ENCODE measurements at regions not wholly inside any gene's neighbourhood (a gene's known extent, or its start where the extent isn't known, plus 50 kb on each side); places are given as distances from the start of the nearest gene placed in this dataset.

DNA sequence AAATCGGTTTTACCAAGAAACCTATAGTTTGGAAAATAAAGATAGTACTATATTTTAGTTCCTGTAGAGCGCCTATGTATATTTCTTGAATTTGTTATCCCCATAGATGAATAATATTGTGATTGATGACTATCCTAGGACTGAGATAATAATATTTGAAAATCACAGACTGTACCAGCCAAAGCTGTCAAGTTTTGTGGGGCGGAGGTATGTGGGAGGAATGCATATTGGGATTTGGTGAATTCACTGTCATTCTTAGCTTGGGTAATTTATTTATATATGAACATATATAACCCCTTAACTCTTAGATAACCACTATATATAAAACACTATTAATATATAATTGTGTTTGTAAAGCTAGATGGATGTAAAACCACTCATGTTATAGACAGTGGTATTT, 205.5 kb upstream of the ARSJ start:
- H3K4me3 ChIP-seq (ENCODE audit: low read depth, low read length), result no peak overlapping the region
- TF ChIP-seq, protein P1, sequence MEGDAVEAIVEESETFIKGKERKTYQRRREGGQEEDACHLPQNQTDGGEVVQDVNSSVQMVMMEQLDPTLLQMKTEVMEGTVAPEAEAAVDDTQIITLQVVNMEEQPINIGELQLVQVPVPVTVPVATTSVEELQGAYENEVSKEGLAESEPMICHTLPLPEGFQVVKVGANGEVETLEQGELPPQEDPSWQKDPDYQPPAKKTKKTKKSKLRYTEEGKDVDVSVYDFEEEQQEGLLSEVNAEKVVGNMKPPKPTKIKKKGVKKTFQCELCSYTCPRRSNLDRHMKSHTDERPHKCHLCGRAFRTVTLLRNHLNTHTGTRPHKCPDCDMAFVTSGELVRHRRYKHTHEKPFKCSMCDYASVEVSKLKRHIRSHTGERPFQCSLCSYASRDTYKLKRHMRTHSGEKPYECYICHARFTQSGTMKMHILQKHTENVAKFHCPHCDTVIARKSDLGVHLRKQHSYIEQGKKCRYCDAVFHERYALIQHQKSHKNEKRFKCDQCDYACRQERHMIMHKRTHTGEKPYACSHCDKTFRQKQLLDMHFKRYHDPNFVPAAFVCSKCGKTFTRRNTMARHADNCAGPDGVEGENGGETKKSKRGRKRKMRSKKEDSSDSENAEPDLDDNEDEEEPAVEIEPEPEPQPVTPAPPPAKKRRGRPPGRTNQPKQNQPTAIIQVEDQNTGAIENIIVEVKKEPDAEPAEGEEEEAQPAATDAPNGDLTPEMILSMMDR (IDR thresholded peaks at IDR 0.05; ENCODE audit: low read depth, low read length), result no peak
- DNase-seq, result no peak
- H3K27ac ChIP-seq, result no peak overlapping the region
- H3K9me3 ChIP-seq (ENCODE audit: severe bottlenecking), result no peaks in the 10 kb centered on the region
- H3K36me3 ChIP-seq, result no peaks in the 10 kb centered on the region
- no peaks in the 10 kb centered on the region for H3K27me3 ChIP-seq (ENCODE audit: insufficient read depth, low read depth, severe bottlenecking)

DNA sequence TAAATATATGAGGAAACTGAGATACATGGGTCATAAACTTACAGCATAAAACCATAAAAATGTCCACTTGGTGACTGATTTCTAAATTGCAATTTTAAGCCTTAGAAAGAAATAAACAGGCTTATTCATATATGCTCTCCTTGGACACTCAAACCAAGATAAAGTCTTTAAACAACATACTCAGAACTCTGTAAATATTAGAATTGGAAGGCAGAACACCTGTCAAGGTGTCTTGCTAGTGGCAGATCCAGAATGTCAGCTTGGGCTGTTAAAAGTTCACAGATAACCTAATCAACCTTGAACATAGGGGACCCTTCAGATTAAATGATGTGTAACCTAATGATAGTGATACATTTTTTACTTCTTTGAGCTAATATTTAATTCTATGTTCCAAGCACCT, 208.1 kb upstream of the ARSJ start:
- no peak overlapping the region for H3K4me3 ChIP-seq (ENCODE audit: low read depth, low read length)
- no peaks in the 10 kb centered on the region for H3K27me3 ChIP-seq (ENCODE audit: insufficient read depth, low read depth, severe bottlenecking)
- DNase-seq, result no peak
- H3K27ac ChIP-seq, result no peak overlapping the region
- TF ChIP-seq, protein P1 (IDR thresholded peaks at IDR 0.05; ENCODE audit: low read depth, low read length), result no peak
- no peaks in the 10 kb centered on the region for H3K9me3 ChIP-seq (ENCODE audit: severe bottlenecking)
- H3K36me3 ChIP-seq, result no peaks in the 10 kb centered on the region

DNA sequence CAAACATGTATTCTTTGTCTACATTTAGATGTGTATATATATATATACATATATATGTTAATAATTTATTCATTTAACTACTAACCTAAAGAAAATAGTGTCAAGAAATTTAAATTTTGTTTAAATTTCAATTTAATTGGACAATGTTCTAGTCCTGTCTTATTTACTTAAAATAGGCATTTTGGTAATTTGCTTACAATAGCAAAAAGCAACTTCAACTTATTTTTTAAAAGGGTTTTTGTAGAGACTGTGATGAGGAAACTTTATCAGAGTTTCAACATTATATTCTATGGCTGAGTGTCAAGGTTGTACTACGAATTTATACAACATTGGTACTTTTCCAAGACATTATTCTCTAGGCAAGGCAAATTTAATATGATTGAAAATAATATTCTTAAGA, 212.0 kb upstream of the ARSJ start:
- no peaks in the 10 kb centered on the region for H3K27me3 ChIP-seq (ENCODE audit: insufficient read depth, low read depth, severe bottlenecking)
- H3K9me3 ChIP-seq (ENCODE audit: severe bottlenecking), result no peaks in the 10 kb centered on the region
- TF ChIP-seq, protein P1 (IDR thresholded peaks at IDR 0.05; ENCODE audit: low read depth, low read length), result no peak
- no peak overlapping the region for H3K4me3 ChIP-seq (ENCODE audit: low read depth, low read length)
- H3K27ac ChIP-seq, result no peak overlapping the region
- DNase-seq, result no peak
- H3K36me3 ChIP-seq, result no peaks in the 10 kb centered on the region

DNA sequence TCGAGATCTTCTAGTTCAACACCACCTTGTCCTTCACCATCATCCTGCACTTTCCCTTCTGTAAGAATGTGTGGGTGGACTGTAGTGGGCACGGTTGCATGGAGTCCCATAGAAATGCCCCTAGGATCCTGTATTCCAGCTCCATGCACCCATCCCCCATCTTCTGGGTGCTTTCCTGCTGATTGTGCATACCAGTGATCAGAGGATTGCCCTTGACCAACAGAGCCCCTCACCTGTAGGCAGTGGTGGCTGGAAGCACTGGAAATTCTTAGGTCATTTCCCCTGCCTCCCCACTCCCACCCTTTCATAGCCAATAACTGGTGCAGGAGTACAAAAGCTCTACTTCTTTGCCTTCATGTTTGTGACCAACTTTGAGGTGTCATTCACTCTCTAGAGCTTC, 213.4 kb upstream of the ARSJ start:
- no peak for DNase-seq
- H3K27me3 ChIP-seq (ENCODE audit: insufficient read depth, low read depth, severe bottlenecking), result no peaks in the 10 kb centered on the region
- no peaks in the 10 kb centered on the region for H3K36me3 ChIP-seq
- TF ChIP-seq, protein P1 (IDR thresholded peaks at IDR 0.05; ENCODE audit: low read depth, low read length), result no peak
- H3K27ac ChIP-seq, result no peak overlapping the region
- H3K9me3 ChIP-seq (ENCODE audit: severe bottlenecking), result no peaks in the 10 kb centered on the region
- no peak overlapping the region for H3K4me3 ChIP-seq (ENCODE audit: low read depth, low read length)

DNA sequence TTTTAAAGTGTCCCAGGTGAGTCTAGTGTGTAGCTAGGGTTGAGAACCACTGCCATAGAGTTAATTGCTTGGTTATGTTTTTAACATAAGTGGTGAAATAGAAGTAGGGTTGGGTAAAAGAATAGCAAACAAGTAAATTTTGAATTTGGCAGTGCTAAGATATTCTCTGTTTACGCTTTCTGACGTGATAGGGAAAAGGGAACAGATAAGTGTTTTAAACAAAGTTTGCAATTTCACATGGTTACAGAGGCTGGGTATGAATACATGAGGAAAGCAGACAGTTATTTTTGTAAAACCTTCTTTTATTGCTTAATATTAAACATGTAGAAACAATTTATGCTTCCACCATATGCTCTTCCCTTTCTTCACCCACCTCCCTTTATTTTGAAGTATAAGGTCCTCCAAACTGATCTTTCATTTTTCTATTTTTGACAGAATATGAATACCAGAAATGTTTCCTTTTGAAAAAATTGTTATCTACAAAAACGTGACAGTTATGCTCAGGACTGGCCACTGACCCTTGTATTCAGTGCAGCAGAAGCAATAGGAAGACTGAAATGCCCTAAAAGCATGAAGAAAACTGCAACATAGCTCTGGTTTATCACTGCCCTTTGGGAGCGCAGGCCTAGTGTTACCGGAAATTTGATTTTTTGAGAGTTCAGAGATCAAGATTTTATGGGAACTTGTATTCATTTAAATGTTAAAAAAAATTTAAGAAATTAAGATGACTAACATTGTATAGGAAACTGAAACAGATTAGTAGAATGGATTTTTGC, 214.4 kb upstream of the ARSJ start:
- no peaks in the 10 kb centered on the region for H3K9me3 ChIP-seq (ENCODE audit: severe bottlenecking)
- TF ChIP-seq, protein P1 (IDR thresholded peaks at IDR 0.05; ENCODE audit: low read depth, low read length), result no peak
- H3K27me3 ChIP-seq (ENCODE audit: insufficient read depth, low read depth, severe bottlenecking), result no peaks in the 10 kb centered on the region
- H3K36me3 ChIP-seq, result no peaks in the 10 kb centered on the region
- no peak overlapping the region for H3K4me3 ChIP-seq (ENCODE audit: low read depth, low read length)
- no peak overlapping the region for H3K27ac ChIP-seq
- DNase-seq, result no peak

DNA sequence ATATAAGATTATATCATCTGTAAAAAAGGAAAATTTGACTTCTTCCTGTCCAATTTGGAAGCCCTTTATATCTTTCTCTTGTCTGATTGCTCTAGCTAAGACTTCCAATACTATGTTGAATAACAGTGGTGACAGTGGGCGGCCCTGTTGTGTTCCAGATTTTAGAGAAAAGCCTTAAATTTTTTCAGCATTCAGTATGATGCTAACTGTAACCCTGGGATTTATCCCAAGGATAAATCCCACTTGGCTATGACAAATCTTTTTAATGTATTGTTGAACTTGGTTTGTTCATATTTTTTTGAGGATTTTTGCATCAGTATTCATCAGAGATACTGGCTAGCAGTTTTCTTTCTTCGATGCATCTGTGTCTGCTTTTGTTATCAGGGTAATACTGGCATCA, 217.2 kb upstream of the ARSJ start:
- Histone ChIP-seq H3K27me3 (ENCODE audit: insufficient read depth, low read depth, severe bottlenecking) (no peaks in the 10 kb centered on the region), H3K36me3 (no peaks in the 10 kb centered on the region), H3K27ac (no peak overlapping the region), H3K4me3 (ENCODE audit: low read depth, low read length) (no peak overlapping the region), H3K9me3 (ENCODE audit: severe bottlenecking) (no peaks in the 10 kb centered on the region)
- DNase-seq, result no peak
- TF ChIP-seq, protein P1 (IDR thresholded peaks at IDR 0.05; ENCODE audit: low read depth, low read length), result no peak

All from WERI-Rb-1 (cell line).